ENCODE measurements at regions not wholly inside any gene's neighbourhood (a gene's known extent, or its start where the extent isn't known, plus 50 kb on each side); places are given as distances from the start of the nearest gene placed in this dataset.

GRCh38 chr9:82613498-82613897, 449.4 kb downstream of the RASEF start:
- TF ChIP-seq, protein P1, sequence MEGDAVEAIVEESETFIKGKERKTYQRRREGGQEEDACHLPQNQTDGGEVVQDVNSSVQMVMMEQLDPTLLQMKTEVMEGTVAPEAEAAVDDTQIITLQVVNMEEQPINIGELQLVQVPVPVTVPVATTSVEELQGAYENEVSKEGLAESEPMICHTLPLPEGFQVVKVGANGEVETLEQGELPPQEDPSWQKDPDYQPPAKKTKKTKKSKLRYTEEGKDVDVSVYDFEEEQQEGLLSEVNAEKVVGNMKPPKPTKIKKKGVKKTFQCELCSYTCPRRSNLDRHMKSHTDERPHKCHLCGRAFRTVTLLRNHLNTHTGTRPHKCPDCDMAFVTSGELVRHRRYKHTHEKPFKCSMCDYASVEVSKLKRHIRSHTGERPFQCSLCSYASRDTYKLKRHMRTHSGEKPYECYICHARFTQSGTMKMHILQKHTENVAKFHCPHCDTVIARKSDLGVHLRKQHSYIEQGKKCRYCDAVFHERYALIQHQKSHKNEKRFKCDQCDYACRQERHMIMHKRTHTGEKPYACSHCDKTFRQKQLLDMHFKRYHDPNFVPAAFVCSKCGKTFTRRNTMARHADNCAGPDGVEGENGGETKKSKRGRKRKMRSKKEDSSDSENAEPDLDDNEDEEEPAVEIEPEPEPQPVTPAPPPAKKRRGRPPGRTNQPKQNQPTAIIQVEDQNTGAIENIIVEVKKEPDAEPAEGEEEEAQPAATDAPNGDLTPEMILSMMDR (IDR thresholded peaks at IDR 0.05): no peak
- TF ChIP-seq POLR2A (IDR thresholded peaks at IDR 0.05): no peak

Data from testis (tissue), 2 donors.